Thyroid gland (tissue), 4 donors: ENCODE measurements at regions not wholly inside any gene's neighbourhood (a gene's known extent, or its start where the extent isn't known, plus 50 kb on each side); places are given as distances from the start of the nearest gene placed in this dataset.

ENCODE experiments used
- CTCF ChIP-seq, 6 experiments: fragments of 200-600 bp in 3 of 6; fragments of 450-650 bp in 3 of 6; sonication (generic) in 3 of 6; IDR thresholded peaks; one replicate each; pipeline ENCODE4 v1.5.1; 2016 to 2019; ENCODE audit warnings: antibody characterized with exemption in 6 of 6, mild to moderate bottlenecking in 2 of 6, inconsistent platforms in 1 of 6, moderate library complexity in 1 of 6
- POLR2A ChIP-seq, 2 donors: fragments of 450-650 bp; IDR thresholded peaks; one replicate each; pipeline ENCODE4 v1.6.1; 2017; ENCODE audit warnings: antibody characterized with exemption in 2 of 2, mild to moderate bottlenecking in 2 of 2, moderate library complexity in 1 of 2

DNA sequence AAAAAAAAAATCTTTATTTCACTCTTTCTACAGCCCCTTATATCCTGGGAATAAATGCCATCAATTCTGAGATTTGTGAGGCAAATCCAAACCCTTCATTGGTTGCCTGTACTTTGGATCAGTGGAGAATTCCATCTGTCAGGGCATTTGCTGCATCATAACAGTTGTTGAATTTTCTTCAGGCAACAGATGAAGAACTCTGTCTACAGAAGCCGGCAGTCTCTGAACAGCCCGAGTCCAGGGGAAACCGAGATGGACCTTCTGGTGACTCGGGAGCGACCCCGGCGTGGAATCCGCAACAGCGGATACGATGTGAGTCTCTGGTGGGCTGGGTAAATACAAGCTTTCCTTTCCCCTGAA, 82.3 kb downstream of the C11orf91 start:
- TF ChIP-seq POLR2A (IDR thresholded peaks at IDR 0.05): no peak
- no peak for TF ChIP-seq CTCF (IDR thresholded peaks at IDR 0.05)
